HepG2 (cell line): ENCODE measurements at regions not wholly inside any gene's neighbourhood (a gene's known extent, or its start where the extent isn't known, plus 50 kb on each side); places are given as distances from the start of the nearest gene placed in this dataset.

Source experiments
- ATAC-seq: fragments of 200-7000 bp; cut with Tn5 transposase; 3 replicates; pipeline ENCODE4 v1.9.1; 2020; ENCODE audit warnings: mild to moderate bottlenecking, moderate library complexity
- BruUV-seq: library from RNA; stranded (reverse); fragments of 400-500 nt; replicated peaks from 2 replicates; lab custom pipeline; 2021; lab: Mats Ljungman, UMichigan
- CTCF ChIA-PET: fragments of 300-600 bp; formaldehyde crosslinking; extraction: SDS; loops from one replicate; lab custom pipeline; 2021; ENCODE audit warnings: low total read pairs, inconsistent platforms, low intra/inter-chr PET ratio; lab: Yijun Ruan, JAX
- POLR2A ChIA-PET: fragments of 350-600 bp; sonication (Branson Sonifier 250); formaldehyde crosslinking; loops from one replicate; lab custom pipeline; 2020; ENCODE audit warnings: antibody characterized with exemption, inconsistent platforms; lab: Yijun Ruan, JAX
- DNase-seq: peaks from one replicate; pipeline ENCODE4 v3.0.0-alpha.2; 2015; ENCODE audit warnings: low spot score
- FAIRE-seq: peaks from 3 replicates; lab custom pipeline; 2011; peaks lifted over from hg19 to GRCh38; lab: Jason Lieb, UNC
- H2AFZ ChIP-seq: one replicate; pipeline ENCODE4 v1.6.1; 2011; ENCODE audit warnings: low read length, inconsistent platforms
- H3K27ac ChIP-seq: fragments of 300-600 bp; 3 replicates; pipeline ENCODE4 v1.8.0; 2011; ENCODE audit warnings: mixed run types, mild to moderate bottlenecking, mixed read lengths, low read length, inconsistent platforms; ENCODE audit not compliant: insufficient read depth; ENCODE audit errors: extremely low read length
- H3K27me3 ChIP-seq, 2 experiments: fragments of 200-600 bp in 1 of 2; 2 replicates in 1 of 2; 3 replicates in 1 of 2; pipeline versions ENCODE4 v1.6.0 to v1.8.0; 2011; ENCODE audit warnings: low read length in 2 of 2, mild to moderate bottlenecking in 2 of 2, moderate library complexity in 2 of 2, inconsistent platforms in 1 of 2; ENCODE audit not compliant: insufficient read depth in 2 of 2, control insufficient read depth in 1 of 2
- H3K36me3 ChIP-seq, 2 experiments: fragments of 200-600 bp in 1 of 2; replicated peaks in 1 of 2; 2 replicates in 1 of 2; 3 replicates in 1 of 2; pipeline versions ENCODE4 v1.5.1 to v1.8.0; 2011; ENCODE audit warnings: low read length in 2 of 2, inconsistent platforms in 1 of 2; ENCODE audit not compliant: insufficient read depth in 2 of 2, control insufficient read depth in 1 of 2
- H3K4me1 ChIP-seq: 2 replicates; pipeline ENCODE4 v1.5.1; 2012; ENCODE audit warnings: low read length, inconsistent platforms; ENCODE audit not compliant: insufficient read depth
- H3K4me2 ChIP-seq: 2 replicates; pipeline ENCODE4 v1.6.0; 2011; ENCODE audit warnings: low read depth, low read length, inconsistent platforms
- H3K4me3 ChIP-seq, 3 experiments: fragments of 200-600 bp in 1 of 3; sonication (generic), shearing (Covaris generic) in 1 of 3; replicated peaks in 1 of 3; 2 replicates each; pipeline ENCODE4 v1.5.1; 2011 to 2016; ENCODE audit warnings: low read length in 3 of 3, inconsistent platforms in 2 of 3, low read depth in 2 of 3, mild to moderate bottlenecking in 2 of 3, control low read depth in 1 of 3, mixed read lengths in 1 of 3; ENCODE audit not compliant: insufficient read depth in 1 of 3
- H3K79me2 ChIP-seq: one replicate; pipeline ENCODE4 v1.6.1; 2011; ENCODE audit warnings: low read length, inconsistent platforms; ENCODE audit not compliant: insufficient read depth
- H3K9ac ChIP-seq: 2 replicates; pipeline ENCODE4 v1.6.0; 2011; ENCODE audit warnings: mild to moderate bottlenecking, low read depth, low read length, inconsistent platforms; ENCODE audit not compliant: insufficient read depth
- H3K9me3 ChIP-seq: 2 replicates; pipeline ENCODE4 v1.5.1; 2012; ENCODE audit warnings: mild to moderate bottlenecking, low read length
- H4K20me1 ChIP-seq: 2 replicates; pipeline ENCODE4 v1.6.0; 2011; ENCODE audit warnings: inconsistent platforms, mild to moderate bottlenecking, low read length, moderate library complexity; ENCODE audit not compliant: insufficient read depth
- ATRX ChIP-seq: sonication (generic); formaldehyde crosslinking; IDR thresholded peaks from 2 replicates; pipeline ENCODE4 v1.4.0; 2020; ENCODE audit warnings: missing genetic modification reagents, borderline replicate concordance
- HNRNPL ChIP-seq: fragments of 200-400 bp; formaldehyde crosslinking; IDR thresholded peaks from 2 replicates; pipeline ENCODE4 v1.6.1; 2017; ENCODE audit warnings: mild to moderate bottlenecking, low read depth, low read length
- KDM6A ChIP-seq: IDR thresholded peaks from 2 replicates; pipeline ENCODE4 v1.6.1; 2016; ENCODE audit warnings: low read depth
- RXRA ChIP-seq: sonication (generic); formaldehyde crosslinking; IDR thresholded peaks from 2 replicates; pipeline ENCODE4 v1.5.1; 2020; ENCODE audit warnings: missing genetic modification reagents
- TAF1 ChIP-seq: sonication (generic); formaldehyde crosslinking; IDR thresholded peaks from 2 replicates; pipeline ENCODE4 v1.4.0; 2020; ENCODE audit warnings: missing genetic modification reagents
- ZHX2 ChIP-seq, 2 experiments: sonication (generic) in 1 of 2; formaldehyde crosslinking in 1 of 2; IDR thresholded peaks; 2 replicates each; pipeline versions ENCODE4 v1.6.1 to v1.9.0; 2014 to 2022; ENCODE audit warnings: antibody characterized with exemption in 1 of 2, borderline replicate concordance in 1 of 2, inconsistent platforms in 1 of 2, low read depth in 1 of 2, missing genetic modification reagents in 1 of 2
- ZNF205 ChIP-seq: IDR thresholded peaks from 2 replicates; pipeline ENCODE4 v1.6.1; 2018; ENCODE audit warnings: missing biosample characterization, missing genetic modification reagents
- ZNF513 ChIP-seq: sonication (generic); formaldehyde crosslinking; conservative IDR thresholded peaks from 2 replicates; pipeline ENCODE4 v1.5.0; 2020; ENCODE audit warnings: missing genetic modification reagents
- ZNF605 ChIP-seq: sonication (generic); formaldehyde crosslinking; IDR thresholded peaks from 2 replicates; pipeline ENCODE4 v1.8.0; 2022; ENCODE audit warnings: mild to moderate bottlenecking, missing genetic modification reagents
- ZNF772 ChIP-seq: sonication (generic); formaldehyde crosslinking; IDR thresholded peaks from 2 replicates; pipeline ENCODE4 v1.5.0; 2020; ENCODE audit warnings: mild to moderate bottlenecking, missing genetic modification reagents
- ZZZ3 ChIP-seq: sonication (generic); formaldehyde crosslinking; IDR thresholded peaks from 2 replicates; pipeline ENCODE4 v1.4.0; 2020; ENCODE audit warnings: missing genetic modification reagents, mild to moderate bottlenecking, borderline replicate concordance
- WGBS: methylation state at CpG from one replicate; pipeline ENCODE4 v1.1.6; 2017; ENCODE audit warnings: low lambda C conversion rate; 5-methylcytosine and 5-hydroxymethylcytosine counted together
- in situ Hi-C: cut with HindIII; loops from 2 replicates; pipeline ENCODE4 v1.10.0; 2017; ENCODE audit warnings: low pct_unique_long_range_greater_than_20kb; ENCODE audit not compliant: extremely low pct_ligation_motif_present
- intact Hi-C: fragments of 100-400 bp; cut with micrococcal nuclease; formaldehyde crosslinking; loops from one replicate; pipeline ENCODE4 v1.10.0; 2022; ENCODE audit not compliant: unreplicated experiment

GRCh38 chr4:169334335-169334734 lies 63.6 kb upstream of the SH3RF1 start:
- Histone ChIP-seq H3K9me3 (no peaks in the 10 kb centered on the region), H3K4me1 (peaks cover 7% of the 10 kb centered on the region; the same call in 1 of the 2 replicates), H4K20me1 (no peaks in the 10 kb centered on the region), H3K4me2 (no peak overlapping the region; the same call in 1 of the 2 replicates), H3K27me3 (no peaks in the 10 kb centered on the region), H3K27ac (no peak overlapping the region), H3K9ac (no peak overlapping the region), H3K4me3 (no peak overlapping the region), H3K79me2 (no peaks in the 10 kb centered on the region), H2AFZ (no peak overlapping the region)
- ChIA-PET CTCF (no interaction called here), POLR2A (no interaction called here)
- intact Hi-C loops, result no loop called here
- DNase-seq, result no peak
- ATAC-seq, result no peak; the same call in 2 of the 3 replicates
- in situ Hi-C loops, result no loop called here
- no peak for FAIRE-seq
- BruUV-seq, result no TSS peak
- TF ChIP-seq TAF1 (CRISPR knock-in tag) (no peak), ZZZ3 (CRISPR knock-in tag) (no peak), KDM6A (CRISPR knock-in tag) (no peak), ZNF772 (no peak), HNRNPL (no peak), ZHX2 (IDR thresholded peaks at IDR 0.05; ENCODE audit: low read depth) (no peak), ZHX2 (CRISPR knock-in tag; IDR thresholded peaks at IDR 0.05; ENCODE audit: borderline replicate concordance) (no peak), RXRA (CRISPR knock-in tag) (no peak), ZNF513 (CRISPR knock-in tag) (no peak), ATRX (CRISPR knock-in tag) (no peak), ZNF205 (no peak), ZNF605 (no peak)
- TF ChIP-seq, all 625 proteins: peak for 0
- 5% methylated on average over 5 of the region's 5 CpGs for WGBS
- H3K36me3 ChIP-seq, result no peaks in the 10 kb centered on the region
